GM21825 (cell line): ENCODE measurements at regions not wholly inside any gene's neighbourhood (a gene's known extent, or its start where the extent isn't known, plus 50 kb on each side); places are given as distances from the start of the nearest gene placed in this dataset.
A peak's percentile ranks its signal among the peaks of the same experiment; 100 is the strongest.

Experiments used
- ATAC-seq: cut with Tn5 transposase; IDR thresholded peaks from one replicate; pipeline ENCODE4 v1.9.1; 2021; ENCODE audit warnings: mild to moderate bottlenecking, moderate library complexity; ENCODE audit not compliant: unreplicated experiment

DNA sequence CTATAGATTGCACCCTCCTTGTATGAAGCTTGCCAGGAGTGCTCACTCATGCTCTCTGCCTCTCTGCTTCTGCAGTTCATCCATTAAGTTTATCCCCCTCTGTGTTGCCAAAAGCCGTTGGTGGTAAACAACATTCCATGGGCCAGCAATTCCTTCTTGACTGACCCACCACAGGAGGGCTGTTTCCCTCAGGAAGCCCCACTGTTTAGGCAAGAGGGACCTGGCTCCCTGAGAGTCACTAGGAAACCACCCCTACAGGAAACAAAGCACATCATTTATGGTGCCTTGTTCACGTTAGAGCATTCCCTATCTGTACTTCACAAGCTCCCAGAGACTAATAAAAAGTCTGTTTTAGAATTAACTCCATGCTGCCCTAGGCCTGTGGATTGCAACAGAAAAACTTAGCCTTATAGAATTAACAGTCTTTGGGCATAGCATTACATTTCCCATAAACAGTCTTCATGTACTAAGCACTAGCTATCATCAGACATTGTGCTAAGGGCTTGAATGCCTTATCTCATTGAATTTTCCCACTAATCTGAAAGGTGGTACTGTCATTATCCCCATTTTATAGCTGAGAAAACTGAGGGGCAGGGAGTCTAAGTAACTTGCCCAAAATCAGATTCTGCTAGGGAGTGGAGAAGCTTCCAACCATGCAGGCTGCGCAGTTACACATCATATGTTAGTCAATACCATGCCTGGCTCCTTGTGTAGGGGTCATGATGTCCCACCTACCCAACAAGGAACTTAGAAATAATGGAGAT lies 149.9 kb downstream of the SHQ1 start:
- ATAC-seq: no peak

DNA sequence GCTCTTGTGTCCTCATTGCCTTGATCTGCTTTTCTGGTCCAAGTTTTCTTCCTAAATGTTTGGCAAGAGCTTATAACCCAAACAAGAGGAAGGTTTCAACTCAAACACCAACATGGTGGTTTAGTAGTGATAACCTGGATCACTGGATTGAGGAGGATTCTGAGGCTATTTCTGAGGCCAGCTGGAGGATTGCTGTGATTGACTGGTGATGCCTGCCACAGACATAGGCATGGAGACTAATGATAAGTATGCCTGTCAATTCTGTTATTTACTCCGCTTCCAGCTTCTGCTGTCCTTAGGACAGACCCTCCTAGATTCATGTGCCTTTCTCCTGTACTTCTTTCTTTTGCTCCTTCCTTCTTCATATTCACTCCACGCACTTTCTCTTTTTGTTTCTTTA lies 150.5 kb downstream of the SHQ1 start:
- no peak for ATAC-seq

- ATAC-seq: no peak
Observed at GRCh38 chr3:72696815-72697214, 151.4 kb downstream of the SHQ1 start.

DNA sequence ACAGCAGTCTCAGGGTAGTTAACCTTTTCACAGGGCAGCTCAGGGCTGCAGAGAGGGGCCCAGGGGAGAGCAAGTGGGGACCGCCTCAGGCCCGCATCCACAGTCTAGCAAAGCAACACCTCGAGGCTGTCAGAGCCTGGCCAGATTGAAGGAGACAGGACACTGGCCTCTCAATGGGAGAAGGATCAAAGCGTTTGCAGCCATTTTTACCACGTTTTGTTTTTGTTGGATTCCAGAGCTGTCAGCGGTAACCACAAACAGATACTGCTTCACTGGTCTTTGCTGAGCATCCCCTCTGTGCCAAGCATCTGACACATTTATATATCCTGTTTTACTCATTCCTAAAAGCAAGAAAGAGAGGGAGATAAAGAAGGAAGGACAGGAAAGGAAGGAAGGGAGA lies 153.8 kb downstream of the SHQ1 start:
- ATAC-seq: no peak

DNA sequence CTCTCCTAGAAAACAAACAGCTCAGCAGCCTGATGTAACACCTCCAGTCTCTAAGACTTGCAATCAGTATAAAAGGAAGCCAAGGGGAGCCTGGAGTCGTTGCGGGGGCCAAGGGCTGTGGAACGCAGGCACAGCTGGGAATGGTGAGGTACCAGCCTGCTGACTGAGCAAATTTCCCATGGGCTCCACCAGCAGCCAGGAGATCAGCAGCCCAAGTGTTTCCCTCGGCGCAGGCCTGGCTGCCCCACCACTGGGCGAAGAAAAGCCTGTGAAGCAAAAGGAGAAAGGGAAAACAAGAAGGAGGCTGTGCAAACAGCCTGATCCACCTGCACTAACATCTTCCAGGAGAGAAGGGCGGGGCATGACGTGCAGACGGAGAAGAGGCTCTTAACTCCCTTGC lies 155.3 kb downstream of the SHQ1 start:
- no peak for ATAC-seq

GRCh38 chr3:72690629-72691028 lies 157.6 kb downstream of the SHQ1 start:
- no peak for ATAC-seq

DNA sequence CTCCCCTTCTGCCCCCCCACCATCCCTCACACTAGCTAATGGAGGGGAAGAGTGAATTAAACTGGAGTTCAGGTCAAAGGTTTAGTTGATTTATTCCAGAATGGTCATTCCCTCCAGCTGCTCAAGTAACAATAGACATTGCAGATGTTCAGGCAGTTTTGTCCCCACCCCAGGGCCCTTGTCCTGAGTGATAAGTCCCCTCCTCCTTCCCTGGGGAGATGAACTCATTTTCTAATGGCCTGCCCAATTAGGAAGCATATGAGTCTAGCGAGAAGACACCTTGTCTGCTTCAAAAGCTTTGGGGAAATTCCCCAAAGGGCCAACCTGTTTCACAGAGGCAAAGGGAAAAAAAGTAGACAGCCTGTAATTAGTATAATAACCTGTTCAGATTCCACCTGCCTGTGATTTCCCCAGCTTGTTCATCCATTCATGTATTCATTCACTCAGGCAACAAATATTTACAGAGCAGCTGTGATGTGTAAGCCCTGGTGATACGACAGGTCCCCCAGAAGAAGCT lies 165.3 kb downstream of the SHQ1 start:
- ATAC-seq: peak; percentile 61

- no peak for ATAC-seq
Observed at GRCh38 chr3:72681598-72681997, 166.6 kb downstream of the SHQ1 start.

GRCh38 chr3:72680766-72681165 lies 167.5 kb downstream of the SHQ1 start:
- no peak for ATAC-seq

GRCh38 chr3:72679540-72680198 lies 168.6 kb downstream of the SHQ1 start:
- ATAC-seq: no peak

GRCh38 chr3:72678867-72679266 lies 169.4 kb downstream of the SHQ1 start:
- no peak for ATAC-seq

GRCh38 chr3:72678380-72678779 lies 169.9 kb downstream of the SHQ1 start:
- no peak for ATAC-seq

DNA sequence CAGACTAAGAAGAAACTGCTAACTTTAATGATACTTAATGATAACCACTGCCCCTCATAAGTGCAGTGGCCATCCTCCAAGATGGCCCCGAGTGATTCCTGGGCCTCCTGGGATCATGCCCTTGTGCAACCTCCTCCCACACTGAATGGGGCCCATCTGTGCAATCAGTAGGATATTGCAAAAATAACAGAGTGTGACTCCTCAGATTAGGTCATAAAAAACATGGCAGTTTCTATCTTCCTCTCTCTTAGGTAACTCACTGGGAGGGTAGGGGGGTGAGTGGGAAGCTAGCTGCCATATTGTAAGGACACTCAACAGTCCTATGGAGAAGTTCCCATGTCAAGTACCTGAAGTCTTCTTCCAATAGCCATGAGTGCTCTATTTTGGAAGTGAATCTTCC lies 173.0 kb downstream of the SHQ1 start:
- ATAC-seq: no peak

DNA sequence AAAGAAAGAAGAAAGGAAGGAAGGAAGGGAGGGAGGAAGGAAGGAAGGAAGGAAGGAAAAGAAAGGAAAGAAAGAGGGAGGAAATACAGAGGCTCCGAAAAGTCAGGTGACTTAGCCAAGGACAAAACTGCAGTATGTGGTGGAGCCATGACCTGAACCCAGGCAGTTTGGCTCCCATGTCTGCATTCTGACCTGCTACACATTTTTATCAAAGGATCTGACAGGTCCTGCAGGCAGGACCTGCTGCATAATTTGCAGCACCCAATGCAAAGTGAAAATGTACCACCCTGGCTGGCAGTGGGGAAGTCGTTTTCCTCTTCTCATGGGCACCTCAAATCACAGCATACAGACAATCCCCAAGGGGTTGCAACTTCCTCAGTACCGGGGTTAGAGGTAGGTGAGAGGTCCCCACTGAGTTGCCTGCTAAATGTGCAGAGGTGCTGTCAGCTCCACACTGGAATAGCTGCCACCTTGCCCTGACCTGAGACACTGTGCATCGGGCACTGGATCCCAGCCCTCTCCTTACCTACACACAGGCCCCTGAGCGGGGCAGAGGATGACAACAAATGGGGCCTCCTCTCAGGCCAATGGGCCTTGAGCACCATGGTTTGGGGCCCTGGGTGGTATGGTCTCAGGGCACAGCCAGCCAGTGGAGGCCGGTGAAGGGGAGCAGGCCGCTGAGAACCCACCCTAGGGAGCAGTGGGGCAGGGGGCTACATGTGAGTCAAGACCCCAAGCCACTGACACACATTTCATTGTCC lies 175.1 kb downstream of the SHQ1 start:
- no peak for ATAC-seq

DNA sequence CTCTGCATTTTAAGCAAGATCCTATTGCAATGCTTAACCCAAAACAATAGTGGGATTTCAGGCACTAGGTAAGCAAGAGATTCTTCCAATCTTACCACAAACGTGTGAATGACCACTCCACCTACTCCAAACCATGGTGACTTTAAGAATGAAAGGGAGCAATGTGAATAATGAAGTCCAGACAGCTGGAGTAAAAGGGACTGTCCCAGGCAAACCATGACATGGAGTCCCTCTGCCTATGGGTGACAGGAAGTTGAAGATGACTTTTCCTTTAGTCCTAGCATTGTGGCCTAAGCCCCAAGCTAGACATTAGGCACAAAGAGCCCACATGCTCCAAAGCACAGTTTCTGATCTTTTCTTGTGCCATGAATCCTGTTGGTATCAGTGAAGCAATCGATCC lies 179.0 kb downstream of the SHQ1 start:
- no peak for ATAC-seq

DNA sequence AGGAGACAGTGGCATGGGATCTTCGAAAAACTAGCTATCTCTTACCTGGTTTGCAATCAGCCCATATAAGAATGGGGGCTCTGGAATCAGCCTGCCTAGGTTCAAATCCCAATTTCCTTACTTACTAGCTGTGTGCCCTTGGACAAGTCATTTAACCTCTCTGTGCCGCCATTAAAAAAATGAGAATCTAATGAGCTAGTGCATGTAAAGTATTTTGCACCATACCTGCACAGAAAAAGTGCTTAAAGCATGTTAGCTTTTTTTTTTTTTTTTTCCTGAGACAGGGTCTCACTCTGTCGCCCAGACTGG lies 181.8 kb downstream of the SHQ1 start:
- no peak for ATAC-seq

GRCh38 chr3:72665701-72666446 lies 182.4 kb downstream of the SHQ1 start:
- no peak for ATAC-seq

GRCh38 chr3:72665103-72665502 lies 183.1 kb downstream of the SHQ1 start:
- no peak for ATAC-seq

- no peak for ATAC-seq
Observed at GRCh38 chr3:72664184-72664975, 183.9 kb downstream of the SHQ1 start.

GRCh38 chr3:72663429-72663828 lies 184.8 kb downstream of the SHQ1 start:
- no peak for ATAC-seq

GRCh38 chr3:72661115-72661457 lies 187.2 kb downstream of the SHQ1 start:
- no peak for ATAC-seq
